HCT116 (cell line): ENCODE measurements at regions not wholly inside any gene's neighbourhood (a gene's known extent, or its start where the extent isn't known, plus 50 kb on each side); places are given as distances from the start of the nearest gene placed in this dataset.

ENCODE experiments used
- ATAC-seq: fragments of 200-7000 bp; cut with Tn5 transposase; 2 replicates; pipeline ENCODE4 v1.9.1; 2020; ENCODE audit warnings: mild to moderate bottlenecking, moderate library complexity
- BruUV-seq: library from RNA; stranded (reverse); fragments of 400-500 nt; replicated peaks from 2 replicates; lab custom pipeline; 2021; lab: Mats Ljungman, UMichigan
- CTCF ChIA-PET: fragments of 300-600 bp; sonication (Branson Sonifier 250); formaldehyde crosslinking; loops from one replicate; lab custom pipeline; 2021; ENCODE audit warnings: antibody characterized with exemption; lab: Charles Lee
- POLR2A ChIA-PET: fragments of 300-600, 350-600 bp; sonication (Branson Sonifier 250); formaldehyde crosslinking; loops from one replicate; lab custom pipeline; 2021; ENCODE audit warnings: antibody characterized with exemption; lab: Charles Lee
- RAD21 ChIA-PET, 2 experiments: fragments of 300-600 bp; sonication (Branson Sonifier 250); formaldehyde crosslinking; loops; one replicate each; lab custom pipeline; 2023; ENCODE audit warnings: low total read pairs in 2 of 2; ENCODE audit not compliant: uncharacterized antibody in 2 of 2, unreplicated experiment in 2 of 2, low non-redundant PET in 1 of 2; lab: Charles Lee
- DNase-seq: peaks from one replicate; pipeline ENCODE4 v3.0.0-alpha.2; 2010; ENCODE audit warnings: low read depth, low spot score
- H2AFZ ChIP-seq: fragments of 200-600 bp; shearing (Covaris generic), sonication (generic); 2 replicates; pipeline ENCODE4 v1.6.1; 2017; ENCODE audit warnings: low read depth, mixed run types, mixed read lengths, antibody characterized with exemption, low read length; ENCODE audit not compliant: poor library complexity, severe bottlenecking
- H3K27ac ChIP-seq: 2 replicates; pipeline ENCODE4 v1.5.1; 2012; ENCODE audit warnings: low read depth, low read length
- H3K27me3 ChIP-seq: fragments of 200-600 bp; sonication (generic); 2 replicates; pipeline ENCODE4 v1.6.1; 2016; ENCODE audit warnings: mixed run types, low read length, mixed read lengths; ENCODE audit not compliant: insufficient read depth
- H3K36me3 ChIP-seq, 2 experiments: fragments of 200-500 bp in 1 of 2; fragments of 200-600 bp in 1 of 2; sonication (Bioruptor generic) in 1 of 2; sonication (generic) in 1 of 2; 2 replicates each; pipeline versions ENCODE4 v1.5.1 to v1.6.1; 2014 to 2016; ENCODE audit warnings: low read length in 2 of 2, inconsistent platforms in 1 of 2, mixed read lengths in 1 of 2, mixed run types in 1 of 2; ENCODE audit not compliant: insufficient read depth in 2 of 2, control insufficient read depth in 1 of 2
- H3K4me1 ChIP-seq, 2 experiments: fragments of 200-600 bp in 1 of 2; sonication (generic) in 1 of 2; 2 replicates each; pipeline versions ENCODE4 v1.5.1 to v1.6.1; 2012 to 2017; ENCODE audit warnings: low read length in 2 of 2, inconsistent platforms in 1 of 2, mild to moderate bottlenecking in 1 of 2, mixed read lengths in 1 of 2, mixed run types in 1 of 2, moderate library complexity in 1 of 2; ENCODE audit not compliant: insufficient read depth in 2 of 2, control insufficient read depth in 1 of 2
- H3K4me2 ChIP-seq: fragments of 200-600 bp; sonication (generic); 2 replicates; pipeline ENCODE4 v1.6.1; 2017; ENCODE audit warnings: mixed run types, low read length, mixed read lengths
- H3K4me3 ChIP-seq, 2 experiments: fragments of 200-600 bp in 1 of 2; sonication (generic) in 1 of 2; replicated peaks in 1 of 2; 2 replicates each; pipeline ENCODE4 v1.5.1; 2011 to 2016; ENCODE audit warnings: low read length in 2 of 2, control low read depth in 1 of 2, low read depth in 1 of 2, mild to moderate bottlenecking in 1 of 2, mixed read lengths in 1 of 2, mixed run types in 1 of 2
- H3K79me2 ChIP-seq: fragments of 200-600 bp; sonication (generic); 2 replicates; pipeline ENCODE4 v1.6.1; 2017; ENCODE audit warnings: mild to moderate bottlenecking, mixed run types, low read length, moderate library complexity, mixed read lengths; ENCODE audit not compliant: insufficient read depth
- H3K9ac ChIP-seq: fragments of 200-600 bp; sonication (generic); 2 replicates; pipeline ENCODE4 v1.6.1; 2016; ENCODE audit warnings: low read length, mixed read lengths
- H3K9me2 ChIP-seq: fragments of 200-600 bp; sonication (generic), shearing (Covaris generic); 2 replicates; pipeline ENCODE4 v1.6.1; 2017; ENCODE audit warnings: mixed run types, mild to moderate bottlenecking, moderate library complexity; ENCODE audit not compliant: insufficient read depth
- H3K9me3 ChIP-seq, 2 experiments: fragments of 200-500 bp in 1 of 2; fragments of 200-600 bp in 1 of 2; sonication (Bioruptor generic) in 1 of 2; sonication (generic) in 1 of 2; 2 replicates each; pipeline ENCODE4 v1.6.1; 2014 to 2017; ENCODE audit warnings: low read length in 2 of 2, mixed read lengths in 2 of 2, inconsistent platforms in 1 of 2, low read depth in 1 of 2, mild to moderate bottlenecking in 1 of 2, mixed run types in 1 of 2, moderate library complexity in 1 of 2; ENCODE audit not compliant: control insufficient read depth in 1 of 2, insufficient read depth in 1 of 2
- H4K20me1 ChIP-seq: fragments of 200-600 bp; sonication (generic), shearing (Covaris generic); 2 replicates; pipeline ENCODE4 v1.6.1; 2017; ENCODE audit warnings: mixed run types, mild to moderate bottlenecking, moderate library complexity; ENCODE audit not compliant: insufficient read depth
- ATF3 ChIP-seq: IDR thresholded peaks from 2 replicates; pipeline ENCODE4 v1.6.1; 2012
- EGR1 ChIP-seq: IDR thresholded peaks from 2 replicates; pipeline ENCODE4 v1.6.1; 2012; ENCODE audit warnings: low read depth
- EZH2 ChIP-seq: fragments of 200-600 bp; sonication (generic); IDR thresholded peaks from 2 replicates; pipeline ENCODE4 v1.6.1; 2017; ENCODE audit warnings: antibody characterized with exemption, mixed run types
- FOSL1 ChIP-seq: IDR thresholded peaks from 2 replicates; pipeline ENCODE4 v1.6.1; 2012; ENCODE audit warnings: low read depth
- POLR2A ChIP-seq: IDR thresholded peaks from 2 replicates; pipeline ENCODE4 v1.7.0; 2011; ENCODE audit warnings: borderline replicate concordance; ENCODE audit not compliant: insufficient read depth, insufficient read length; ENCODE audit errors: extremely low read depth
- YY1 ChIP-seq: IDR thresholded peaks from 2 replicates; pipeline ENCODE4 v1.6.1; 2011; ENCODE audit warnings: low read length, low read depth, moderate library complexity, mild to moderate bottlenecking; ENCODE audit not compliant: insufficient replicate concordance; ENCODE audit errors: extremely low read depth
- ZFX ChIP-seq: fragments of 450-650 bp; IDR thresholded peaks from 2 replicates; pipeline ENCODE4 v1.6.1; 2017
- ZNF274 ChIP-seq: fragments of 200-500 bp; sonication (Bioruptor generic); IDR thresholded peaks from 2 replicates; pipeline ENCODE4 v1.6.1; 2014; ENCODE audit warnings: mild to moderate bottlenecking, low read depth, low read length, inconsistent platforms
- intact Hi-C: fragments of 100-400 bp; cut with micrococcal nuclease; formaldehyde crosslinking; loops from 2 replicates; pipeline ENCODE4 v1.10.0; 2022
- TF ChIP-seq, protein P1 (sequence below), 3 experiments: fragments of 200-600 bp in 1 of 3; sonication (generic) in 1 of 3; IDR thresholded peaks in 2 of 3; conservative IDR thresholded peaks in 1 of 3; 2 replicates each; pipeline ENCODE4 v1.5.1; 2012 to 2017; ENCODE audit warnings: low read depth in 2 of 3, low read length in 2 of 3, antibody characterized with exemption in 1 of 3, borderline replicate concordance in 1 of 3, control low read depth in 1 of 3, mild to moderate bottlenecking in 1 of 3, mixed read lengths in 1 of 3, mixed run types in 1 of 3, moderate library complexity in 1 of 3; ENCODE audit not compliant: insufficient read depth in 1 of 3
- TF ChIP-seq, protein P2 (sequence below): IDR thresholded peaks from 2 replicates; pipeline ENCODE4 v1.6.1; 2012

DNA sequence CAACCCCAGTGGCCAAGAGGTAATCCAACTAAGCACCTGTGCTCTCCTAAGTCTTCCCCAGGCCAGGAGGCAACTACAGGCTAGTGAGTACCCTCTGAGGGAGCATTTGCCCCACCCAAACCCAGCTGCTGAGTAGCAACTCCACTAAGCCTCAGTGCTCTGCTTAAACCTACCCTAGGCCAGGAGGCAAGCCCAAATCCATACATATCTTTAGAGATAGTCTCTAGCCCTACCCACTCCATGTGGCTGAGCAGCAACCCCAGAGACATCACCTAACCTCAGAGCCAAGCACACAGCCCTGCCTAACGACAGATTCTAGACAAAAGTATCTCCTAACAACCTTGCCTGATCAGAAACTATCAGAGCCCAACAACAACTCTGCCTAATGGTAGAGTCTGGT, 132.8 kb upstream of the TTC14 start:
- BruUV-seq, result no TSS peak
- DNase-seq (no peak), ATAC-seq (no peak)
- H3K9me2 ChIP-seq, result no peaks in the 10 kb centered on the region; the same call in 1 of the 2 replicates
- CTCF ChIA-PET, result no interaction called here
- no peaks in the 10 kb centered on the region for H3K36me3 ChIP-seq
- H3K4me3 ChIP-seq, result no peak overlapping the region
- RAD21 ChIA-PET, result no interaction called here
- intact Hi-C loops, result no loop called here
- no peaks in the 10 kb centered on the region for H3K9me3 ChIP-seq
- H3K27ac ChIP-seq, result no peak overlapping the region
- POLR2A ChIA-PET, result no interaction called here
- no peaks in the 10 kb centered on the region for H3K4me1 ChIP-seq
- no peaks in the 10 kb centered on the region for H3K79me2 ChIP-seq
- TF ChIP-seq FOSL1 (no peak), POLR2A (no peak), ZFX (no peak)
- no peaks in the 10 kb centered on the region for H3K27me3 ChIP-seq
- H3K9ac ChIP-seq, result no peak overlapping the region
- no peak overlapping the region for H2AFZ ChIP-seq
- H3K4me2 ChIP-seq, result no peak overlapping the region
- H4K20me1 ChIP-seq, result no peaks in the 10 kb centered on the region

- Histone ChIP-seq H3K9me3 (no peaks in the 10 kb centered on the region), H3K27ac (no peak overlapping the region), H2AFZ (no peak overlapping the region), H3K9ac (no peak overlapping the region), H3K4me2 (no peak overlapping the region)
- no TSS peak for BruUV-seq
- no peak for ATAC-seq
- no peak for TF ChIP-seq YY1
- TF ChIP-seq FOSL1, result no peak
- TF ChIP-seq ZNF274, result no peak
- TF ChIP-seq, protein P1, sequence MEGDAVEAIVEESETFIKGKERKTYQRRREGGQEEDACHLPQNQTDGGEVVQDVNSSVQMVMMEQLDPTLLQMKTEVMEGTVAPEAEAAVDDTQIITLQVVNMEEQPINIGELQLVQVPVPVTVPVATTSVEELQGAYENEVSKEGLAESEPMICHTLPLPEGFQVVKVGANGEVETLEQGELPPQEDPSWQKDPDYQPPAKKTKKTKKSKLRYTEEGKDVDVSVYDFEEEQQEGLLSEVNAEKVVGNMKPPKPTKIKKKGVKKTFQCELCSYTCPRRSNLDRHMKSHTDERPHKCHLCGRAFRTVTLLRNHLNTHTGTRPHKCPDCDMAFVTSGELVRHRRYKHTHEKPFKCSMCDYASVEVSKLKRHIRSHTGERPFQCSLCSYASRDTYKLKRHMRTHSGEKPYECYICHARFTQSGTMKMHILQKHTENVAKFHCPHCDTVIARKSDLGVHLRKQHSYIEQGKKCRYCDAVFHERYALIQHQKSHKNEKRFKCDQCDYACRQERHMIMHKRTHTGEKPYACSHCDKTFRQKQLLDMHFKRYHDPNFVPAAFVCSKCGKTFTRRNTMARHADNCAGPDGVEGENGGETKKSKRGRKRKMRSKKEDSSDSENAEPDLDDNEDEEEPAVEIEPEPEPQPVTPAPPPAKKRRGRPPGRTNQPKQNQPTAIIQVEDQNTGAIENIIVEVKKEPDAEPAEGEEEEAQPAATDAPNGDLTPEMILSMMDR (IDR thresholded peaks at IDR 0.05 in 2 of 3, conservative IDR thresholded peaks at IDR 0.05 in 1 of 3; ENCODE audit: borderline replicate concordance in 1 of 3, insufficient read depth in 1 of 3, low read depth in 2 of 3, low read length in 2 of 3), result no peak
- TF ChIP-seq, protein P2, sequence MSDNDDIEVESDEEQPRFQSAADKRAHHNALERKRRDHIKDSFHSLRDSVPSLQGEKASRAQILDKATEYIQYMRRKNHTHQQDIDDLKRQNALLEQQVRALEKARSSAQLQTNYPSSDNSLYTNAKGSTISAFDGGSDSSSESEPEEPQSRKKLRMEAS, result no peak
- TF ChIP-seq EZH2, result no peak
- TF ChIP-seq ATF3, result no peak
- no peak for TF ChIP-seq POLR2A
- no peak for TF ChIP-seq EGR1
- TF ChIP-seq, all 23 proteins: peak for 0
- H4K20me1 ChIP-seq, result no peaks in the 10 kb centered on the region
- H3K9me2 ChIP-seq, result no peaks in the 10 kb centered on the region
- CTCF ChIA-PET, result no interaction called here
- no peak for DNase-seq
- RAD21 ChIA-PET, result no interaction called here
- H3K4me1 ChIP-seq, result no peaks in the 10 kb centered on the region
- H3K36me3 ChIP-seq, result no peaks in the 10 kb centered on the region
- POLR2A ChIA-PET, result no interaction called here
- no peaks in the 10 kb centered on the region for H3K79me2 ChIP-seq
- peaks cover 13% of the 10 kb centered on the region for H3K27me3 ChIP-seq
- intact Hi-C loops, result no loop called here
- no peak overlapping the region for H3K4me3 ChIP-seq
These were observed 123.3 kb upstream of the TTC14 start for GRCh38 chr3:180478695-180479094.
